ENCODE measurements at regions not wholly inside any gene's neighbourhood (a gene's known extent, or its start where the extent isn't known, plus 50 kb on each side); places are given as distances from the start of the nearest gene placed in this dataset.

DNA sequence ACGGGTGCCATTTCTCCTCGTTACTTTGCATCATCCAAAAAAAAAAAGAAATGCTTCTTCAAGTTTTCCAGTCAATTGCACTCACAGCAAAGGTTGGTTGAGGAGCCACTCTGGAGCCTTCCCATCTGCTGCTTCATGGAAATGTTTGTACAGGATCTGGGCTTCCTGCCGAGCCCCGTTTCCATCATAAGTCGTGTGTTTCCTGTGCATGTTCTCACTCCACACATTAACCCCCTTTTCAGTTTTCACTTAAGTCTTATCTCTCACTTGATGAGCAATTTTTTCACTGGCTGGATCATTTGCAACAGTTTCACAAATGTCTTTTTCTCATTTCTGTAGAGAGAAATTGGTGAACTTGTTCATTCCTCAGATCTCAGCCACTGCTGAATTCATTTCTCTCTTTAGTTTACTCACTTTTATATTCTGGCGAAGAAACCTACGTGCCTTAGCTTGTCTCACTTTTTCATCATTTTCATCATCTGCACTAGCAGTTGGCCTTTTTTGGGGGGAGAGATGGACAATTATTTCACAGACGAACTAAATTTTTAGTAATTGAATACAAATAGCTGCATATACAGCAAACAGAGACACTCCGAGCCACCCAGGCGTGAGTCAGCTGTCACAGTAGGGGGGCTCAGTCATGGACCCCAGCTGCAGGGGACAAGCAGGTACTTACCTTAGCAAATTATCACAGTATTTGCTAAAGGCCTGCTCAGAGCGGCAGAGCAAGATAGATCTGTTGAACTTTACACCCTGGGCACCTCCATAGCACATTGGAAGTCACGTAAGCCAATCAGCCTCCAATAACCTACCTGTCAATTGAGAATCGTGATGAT, 750.8 kb upstream of the ID2 start:
- Histone ChIP-seq H3K4me3 (ENCODE audit: low read length in 3 of 3) (no peak overlapping the region), H3K9me3 (ENCODE audit: control insufficient read depth in 3 of 3, low read length in 3 of 3) (no peaks in the 10 kb centered on the region), H3K36me3 (ENCODE audit: control insufficient read depth in 3 of 3, insufficient read depth in 3 of 3, low read length in 3 of 3) (no peaks in the 10 kb centered on the region), H3K27ac (ENCODE audit: low read depth, low read length) (no peak overlapping the region), H3K4me1 (ENCODE audit: control insufficient read depth in 3 of 3, insufficient read depth in 3 of 3, low read length in 3 of 3) (no peaks in the 10 kb centered on the region), H3K27me3 (ENCODE audit: control insufficient read depth in 3 of 3, insufficient read depth in 3 of 3, low read length in 3 of 3) (no peaks in the 10 kb centered on the region), H3K9ac (ENCODE audit: low read depth in 1 of 3, low read length in 3 of 3) (no peak overlapping the region)

DNA sequence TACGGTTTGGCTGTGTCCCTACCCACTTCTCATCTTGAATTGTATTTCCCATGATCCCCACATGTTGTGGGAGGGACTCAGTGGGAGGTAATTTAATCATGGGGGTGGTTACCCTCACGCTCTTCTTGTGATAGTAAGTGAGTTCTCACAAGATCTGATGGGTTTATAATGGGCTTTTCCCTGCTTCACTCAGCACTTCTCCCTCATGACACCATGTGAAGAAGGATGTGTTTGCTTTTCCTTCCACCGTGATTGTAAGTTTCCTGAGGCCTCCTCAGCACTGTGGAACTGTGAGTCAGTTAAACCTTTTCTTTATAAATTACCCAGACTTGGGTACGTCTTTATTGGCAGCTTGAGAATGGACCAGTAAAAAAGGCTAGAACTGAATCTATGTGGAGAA, 750.0 kb upstream of the ID2 start:
- no peaks in the 10 kb centered on the region for H3K9me3 ChIP-seq (ENCODE audit: control insufficient read depth in 3 of 3, low read length in 3 of 3)
- no peaks in the 10 kb centered on the region for H3K4me1 ChIP-seq (ENCODE audit: control insufficient read depth in 3 of 3, insufficient read depth in 3 of 3, low read length in 3 of 3)
- no peak overlapping the region for H3K27ac ChIP-seq (ENCODE audit: low read depth, low read length)
- H3K36me3 ChIP-seq (ENCODE audit: control insufficient read depth in 3 of 3, insufficient read depth in 3 of 3, low read length in 3 of 3), result no peaks in the 10 kb centered on the region
- no peak overlapping the region for H3K9ac ChIP-seq (ENCODE audit: low read depth in 1 of 3, low read length in 3 of 3)
- no peak overlapping the region for H3K4me3 ChIP-seq (ENCODE audit: low read length in 3 of 3)
- H3K27me3 ChIP-seq (ENCODE audit: control insufficient read depth in 3 of 3, insufficient read depth in 3 of 3, low read length in 3 of 3), result no peaks in the 10 kb centered on the region

DNA sequence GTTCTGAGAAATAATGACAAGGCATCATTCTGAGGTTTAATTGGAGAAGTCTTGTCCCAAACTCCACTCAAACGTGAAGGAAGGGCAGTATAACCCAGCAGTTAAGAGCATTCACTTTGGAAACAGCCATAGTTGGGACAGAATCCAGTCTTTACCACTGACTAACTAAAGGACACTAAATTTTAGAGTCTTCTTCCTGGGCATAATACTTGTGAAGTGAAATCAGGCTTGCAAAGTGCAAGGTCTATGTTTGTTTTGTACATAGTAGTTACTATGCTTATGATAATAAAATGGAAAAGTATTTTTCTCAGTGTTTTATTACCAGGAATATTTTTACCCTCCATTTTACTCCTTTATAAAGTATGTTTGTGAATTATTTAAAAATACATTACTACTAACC, 748.2 kb upstream of the ID2 start:
- no peaks in the 10 kb centered on the region for H3K36me3 ChIP-seq (ENCODE audit: control insufficient read depth in 3 of 3, insufficient read depth in 3 of 3, low read length in 3 of 3)
- H3K9me3 ChIP-seq (ENCODE audit: control insufficient read depth in 3 of 3, low read length in 3 of 3), result no peaks in the 10 kb centered on the region
- no peak overlapping the region for H3K4me3 ChIP-seq (ENCODE audit: low read length in 3 of 3)
- no peaks in the 10 kb centered on the region for H3K4me1 ChIP-seq (ENCODE audit: control insufficient read depth in 3 of 3, insufficient read depth in 3 of 3, low read length in 3 of 3)
- no peaks in the 10 kb centered on the region for H3K27me3 ChIP-seq (ENCODE audit: control insufficient read depth in 3 of 3, insufficient read depth in 3 of 3, low read length in 3 of 3)
- no peak overlapping the region for H3K27ac ChIP-seq (ENCODE audit: low read depth, low read length)
- H3K9ac ChIP-seq (ENCODE audit: low read depth in 1 of 3, low read length in 3 of 3), result no peak overlapping the region

DNA sequence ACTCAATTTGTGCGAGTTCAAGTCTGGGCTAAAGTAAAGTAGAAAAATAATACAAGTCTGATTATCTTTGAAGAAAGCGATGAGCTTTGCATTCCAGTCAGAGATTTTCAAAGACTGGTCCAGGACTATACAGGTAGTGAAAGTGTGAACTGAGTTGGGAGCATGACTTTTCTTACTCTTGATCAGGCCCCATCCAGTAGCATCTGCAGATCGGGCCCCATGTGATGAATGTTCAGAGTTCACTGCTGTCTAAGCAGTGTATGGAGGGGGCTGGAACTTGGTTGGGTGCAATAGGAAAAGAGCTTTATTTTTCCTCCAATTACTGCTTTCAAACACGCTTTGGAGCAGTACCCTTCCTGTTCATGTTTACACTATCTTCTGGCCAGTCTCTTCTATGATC, 747.4 kb upstream of the ID2 start:
- Histone ChIP-seq H3K27me3 (ENCODE audit: control insufficient read depth in 3 of 3, insufficient read depth in 3 of 3, low read length in 3 of 3) (no peaks in the 10 kb centered on the region), H3K36me3 (ENCODE audit: control insufficient read depth in 3 of 3, insufficient read depth in 3 of 3, low read length in 3 of 3) (no peaks in the 10 kb centered on the region), H3K9me3 (ENCODE audit: control insufficient read depth in 3 of 3, low read length in 3 of 3) (no peaks in the 10 kb centered on the region), H3K4me1 (ENCODE audit: control insufficient read depth in 3 of 3, insufficient read depth in 3 of 3, low read length in 3 of 3) (no peaks in the 10 kb centered on the region), H3K9ac (ENCODE audit: low read depth in 1 of 3, low read length in 3 of 3) (no peak overlapping the region), H3K27ac (ENCODE audit: low read depth, low read length) (no peak overlapping the region), H3K4me3 (ENCODE audit: low read length in 3 of 3) (no peak overlapping the region)

DNA sequence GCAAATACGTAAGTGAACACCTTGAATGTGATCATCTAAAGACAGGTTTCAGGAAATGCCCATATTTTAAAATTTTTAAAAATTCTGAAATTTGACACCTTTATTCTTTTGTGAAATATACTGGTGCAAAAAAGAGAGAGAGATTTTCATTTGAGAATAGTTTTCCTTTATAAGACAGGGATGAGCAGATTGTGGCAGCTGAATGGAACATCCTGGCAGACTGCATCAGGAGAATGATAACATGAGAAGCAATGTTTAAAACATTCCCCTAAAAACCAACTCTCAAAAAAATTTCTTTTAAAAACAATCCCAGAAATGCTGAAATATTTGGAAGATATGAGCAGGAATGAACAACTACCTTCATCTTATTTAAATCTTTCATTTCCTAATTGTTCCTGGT, 744.8 kb upstream of the ID2 start:
- no peak overlapping the region for H3K27ac ChIP-seq (ENCODE audit: low read depth, low read length)
- H3K9ac ChIP-seq (ENCODE audit: low read depth in 1 of 3, low read length in 3 of 3), result no peak overlapping the region
- no peak overlapping the region for H3K4me3 ChIP-seq (ENCODE audit: low read length in 3 of 3)
- no peaks in the 10 kb centered on the region for H3K9me3 ChIP-seq (ENCODE audit: control insufficient read depth in 3 of 3, low read length in 3 of 3)
- H3K4me1 ChIP-seq (ENCODE audit: control insufficient read depth in 3 of 3, insufficient read depth in 3 of 3, low read length in 3 of 3), result no peaks in the 10 kb centered on the region
- no peaks in the 10 kb centered on the region for H3K27me3 ChIP-seq (ENCODE audit: control insufficient read depth in 3 of 3, insufficient read depth in 3 of 3, low read length in 3 of 3)
- H3K36me3 ChIP-seq (ENCODE audit: control insufficient read depth in 3 of 3, insufficient read depth in 3 of 3, low read length in 3 of 3), result no peaks in the 10 kb centered on the region

DNA sequence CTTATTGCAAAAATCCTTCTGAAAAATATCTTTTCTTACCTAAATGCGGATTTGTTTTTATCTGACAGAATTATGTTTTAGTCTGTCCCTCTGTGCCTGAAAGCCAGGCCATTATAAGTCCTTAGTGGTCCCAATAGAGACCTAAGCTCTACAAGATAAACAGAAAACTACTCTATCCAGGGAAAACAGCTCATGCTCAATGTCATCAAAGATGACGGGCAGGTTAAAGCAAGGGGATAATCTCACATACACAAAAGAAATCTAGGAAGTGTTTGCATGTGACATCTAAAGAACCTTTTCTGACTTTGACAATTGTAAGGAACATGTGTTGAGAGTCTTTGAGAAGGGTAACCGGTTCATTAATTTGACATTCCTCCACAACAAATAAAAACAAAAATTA, 741.1 kb upstream of the ID2 start:
- H3K4me3 ChIP-seq (ENCODE audit: low read length in 3 of 3), result no peak overlapping the region
- no peaks in the 10 kb centered on the region for H3K36me3 ChIP-seq (ENCODE audit: control insufficient read depth in 3 of 3, insufficient read depth in 3 of 3, low read length in 3 of 3)
- no peak overlapping the region for H3K27ac ChIP-seq (ENCODE audit: low read depth, low read length)
- H3K9me3 ChIP-seq (ENCODE audit: control insufficient read depth in 3 of 3, low read length in 3 of 3), result no peaks in the 10 kb centered on the region
- H3K27me3 ChIP-seq (ENCODE audit: control insufficient read depth in 3 of 3, insufficient read depth in 3 of 3, low read length in 3 of 3), result no peaks in the 10 kb centered on the region
- H3K9ac ChIP-seq (ENCODE audit: low read depth in 1 of 3, low read length in 3 of 3), result no peak overlapping the region
- no peaks in the 10 kb centered on the region for H3K4me1 ChIP-seq (ENCODE audit: control insufficient read depth in 3 of 3, insufficient read depth in 3 of 3, low read length in 3 of 3)

DNA sequence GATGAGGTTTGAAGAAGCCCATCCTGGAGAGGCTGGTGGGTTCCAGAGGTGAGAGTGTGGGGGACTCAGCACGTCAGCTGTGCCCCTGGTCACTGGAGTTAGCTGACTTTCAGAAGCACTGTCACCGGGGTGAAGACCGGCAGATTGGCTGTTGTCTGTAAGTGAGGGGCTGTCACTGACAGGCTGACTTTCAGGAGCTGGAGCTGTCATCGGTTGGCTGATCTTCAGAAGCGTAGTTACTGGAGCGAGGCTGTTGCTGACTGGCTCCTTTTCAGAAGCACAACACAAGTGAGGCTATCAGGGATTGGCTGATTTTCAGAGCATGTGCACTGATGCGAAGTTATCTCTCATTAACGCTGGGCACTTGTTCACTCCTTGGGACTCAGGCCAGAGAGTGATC, 738.4 kb upstream of the ID2 start:
- Histone ChIP-seq H3K9ac (ENCODE audit: low read depth in 1 of 3, low read length in 3 of 3) (no peak overlapping the region), H3K27ac (ENCODE audit: low read depth, low read length) (no peak overlapping the region), H3K4me3 (ENCODE audit: low read length in 3 of 3) (no peak overlapping the region), H3K27me3 (ENCODE audit: control insufficient read depth in 3 of 3, insufficient read depth in 3 of 3, low read length in 3 of 3) (no peaks in the 10 kb centered on the region), H3K9me3 (ENCODE audit: control insufficient read depth in 3 of 3, low read length in 3 of 3) (no peaks in the 10 kb centered on the region), H3K36me3 (ENCODE audit: control insufficient read depth in 3 of 3, insufficient read depth in 3 of 3, low read length in 3 of 3) (no peaks in the 10 kb centered on the region), H3K4me1 (ENCODE audit: control insufficient read depth in 3 of 3, insufficient read depth in 3 of 3, low read length in 3 of 3) (no peaks in the 10 kb centered on the region)

DNA sequence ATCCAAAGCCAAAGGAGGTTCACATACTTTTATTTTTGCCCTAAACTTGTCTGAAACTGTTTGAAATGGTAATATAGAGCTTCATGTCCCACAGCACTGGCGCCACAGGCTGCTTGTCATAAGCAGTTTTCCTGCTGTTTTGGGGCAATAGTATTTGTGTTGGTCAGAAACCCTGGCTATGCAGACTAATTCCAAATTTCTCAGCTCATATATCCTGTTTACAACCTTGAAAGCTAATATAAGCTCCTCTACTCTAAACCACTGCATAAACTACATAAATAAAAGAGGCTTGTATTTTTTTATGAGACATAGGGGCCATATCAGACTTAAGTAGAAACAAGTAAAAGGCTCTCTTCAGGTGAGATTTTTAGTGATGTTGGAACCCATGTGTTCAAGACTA, 736.8 kb upstream of the ID2 start:
- Histone ChIP-seq H3K9ac (ENCODE audit: low read depth in 1 of 3, low read length in 3 of 3) (no peak overlapping the region), H3K36me3 (ENCODE audit: control insufficient read depth in 3 of 3, insufficient read depth in 3 of 3, low read length in 3 of 3) (no peaks in the 10 kb centered on the region), H3K27me3 (ENCODE audit: control insufficient read depth in 3 of 3, insufficient read depth in 3 of 3, low read length in 3 of 3) (peaks cover 0 to 5% (median 5%) of the 10 kb centered on the region in 3 donors), H3K4me3 (ENCODE audit: low read length in 3 of 3) (no peak overlapping the region), H3K9me3 (ENCODE audit: control insufficient read depth in 3 of 3, low read length in 3 of 3) (no peaks in the 10 kb centered on the region), H3K27ac (ENCODE audit: low read depth, low read length) (no peak overlapping the region), H3K4me1 (ENCODE audit: control insufficient read depth in 3 of 3, insufficient read depth in 3 of 3, low read length in 3 of 3) (no peaks in the 10 kb centered on the region)

DNA sequence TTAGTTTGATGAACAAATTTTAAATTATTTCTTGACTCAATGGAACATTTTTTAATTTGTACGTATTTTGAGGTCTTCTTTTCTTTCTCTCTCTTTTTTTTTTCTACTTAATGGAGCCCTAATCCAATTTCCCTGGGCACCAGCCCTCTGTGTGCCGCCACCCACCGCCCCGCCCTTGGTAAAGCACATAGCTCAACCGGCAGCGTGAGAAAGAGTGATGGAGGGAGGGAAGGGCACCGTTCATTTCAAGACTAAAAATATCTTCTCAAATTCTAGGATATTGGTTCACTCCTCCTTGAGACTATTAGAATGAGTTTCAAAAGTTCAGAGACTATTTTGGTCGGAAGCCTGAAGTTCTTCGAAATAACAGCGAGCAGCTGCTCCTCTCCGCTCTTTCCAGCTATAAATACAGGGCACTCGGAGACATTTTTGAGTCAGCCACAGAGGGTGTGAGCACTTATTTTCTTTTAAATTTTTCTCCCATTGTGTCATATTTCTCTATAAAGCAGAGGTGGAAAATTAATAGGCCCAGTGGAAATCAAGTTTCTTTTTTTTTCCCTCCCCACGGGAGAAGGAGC, 731.7 kb upstream of the ID2 start:
- Histone ChIP-seq H3K27ac (ENCODE audit: low read depth, low read length) (no peak overlapping the region), H3K9ac (ENCODE audit: low read depth in 1 of 3, low read length in 3 of 3) (no peak overlapping the region), H3K9me3 (ENCODE audit: control insufficient read depth in 3 of 3, low read length in 3 of 3) (no peaks in the 10 kb centered on the region), H3K36me3 (ENCODE audit: control insufficient read depth in 3 of 3, insufficient read depth in 3 of 3, low read length in 3 of 3) (no peaks in the 10 kb centered on the region), H3K4me3 (ENCODE audit: low read length in 3 of 3) (no peak overlapping the region), H3K27me3 (ENCODE audit: control insufficient read depth in 3 of 3, insufficient read depth in 3 of 3, low read length in 3 of 3) (peaks cover 5 to 12% (median 11%) of the 10 kb centered on the region in 3 donors), H3K4me1 (ENCODE audit: control insufficient read depth in 3 of 3, insufficient read depth in 3 of 3, low read length in 3 of 3) (no peaks in the 10 kb centered on the region)

DNA sequence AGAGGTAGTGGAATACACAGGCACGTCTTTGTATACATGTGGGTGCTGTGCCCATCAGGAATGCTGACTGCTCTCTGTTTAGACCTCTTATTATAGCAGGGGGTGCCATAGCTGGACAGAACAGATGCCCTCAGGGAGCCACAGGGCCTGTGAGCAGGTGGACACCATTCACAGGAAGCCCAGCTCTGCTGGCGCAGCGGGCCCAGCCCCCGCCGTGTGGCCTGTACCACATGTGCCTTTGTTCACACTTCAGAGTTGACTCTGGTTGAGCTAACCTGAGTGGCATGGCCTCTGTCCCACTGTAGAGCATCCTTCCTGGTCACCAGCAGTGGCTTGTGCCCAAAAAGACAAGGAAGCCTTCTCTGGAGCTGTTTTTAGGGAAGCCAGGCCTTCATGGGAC, 730.9 kb upstream of the ID2 start:
- Histone ChIP-seq H3K27me3 (ENCODE audit: control insufficient read depth in 3 of 3, insufficient read depth in 3 of 3, low read length in 3 of 3) (peaks cover 5 to 12% (median 11%) of the 10 kb centered on the region in 3 donors), H3K4me3 (ENCODE audit: low read length in 3 of 3) (no peak overlapping the region), H3K27ac (ENCODE audit: low read depth, low read length) (no peak overlapping the region), H3K36me3 (ENCODE audit: control insufficient read depth in 3 of 3, insufficient read depth in 3 of 3, low read length in 3 of 3) (no peaks in the 10 kb centered on the region), H3K9me3 (ENCODE audit: control insufficient read depth in 3 of 3, low read length in 3 of 3) (no peaks in the 10 kb centered on the region), H3K9ac (ENCODE audit: low read depth in 1 of 3, low read length in 3 of 3) (no peak overlapping the region), H3K4me1 (ENCODE audit: control insufficient read depth in 3 of 3, insufficient read depth in 3 of 3, low read length in 3 of 3) (no peaks in the 10 kb centered on the region)
